A549 (cell line): ENCODE measurements at regions not wholly inside any gene's neighbourhood (a gene's known extent, or its start where the extent isn't known, plus 50 kb on each side); places are given as distances from the start of the nearest gene placed in this dataset.

Experiments
- CHD2 ChIP-seq: fragments of 150-350 bp; IDR thresholded peaks from 2 replicates; pipeline ENCODE4 v1.6.1; 2014; ENCODE audit warnings: low read length; ENCODE audit not compliant: partially characterized antibody
- HOXB5 ChIP-seq: fragments of 250-450 bp; sonication (Bioruptor Pico); IDR thresholded peaks from 2 replicates; pipeline ENCODE4 v1.5.0; 2020; ENCODE audit warnings: mild to moderate bottlenecking, moderate library complexity
- MAFK ChIP-seq: fragments of 450-650 bp; IDR thresholded peaks from 2 replicates; pipeline ENCODE4 v1.6.1; 2014; ENCODE audit not compliant: partially characterized antibody
- MYC ChIP-seq: IDR thresholded peaks from 2 replicates; pipeline ENCODE4 v1.6.1; 2012; ENCODE audit warnings: mild to moderate bottlenecking, inconsistent platforms, low read length, improper control_type of control experiment, borderline replicate concordance
- POLR2A ChIP-seq: IDR thresholded peaks from 2 replicates; pipeline ENCODE4 v1.6.1; 2012; ENCODE audit warnings: mild to moderate bottlenecking, low read length
- RARB ChIP-seq: fragments of 250-450 bp; sonication (Bioruptor Pico); IDR thresholded peaks from 2 replicates; pipeline ENCODE4 v1.8.0; 2021; ENCODE audit warnings: mild to moderate bottlenecking, moderate library complexity
- RCOR1 ChIP-seq: fragments of 150-350 bp; IDR thresholded peaks from 2 replicates; pipeline ENCODE4 v1.6.1; 2014; ENCODE audit warnings: antibody characterized with exemption, low read length, low read depth
- ZNF302 ChIP-seq: fragments of 250-450 bp; sonication (Bioruptor Pico); IDR thresholded peaks from 2 replicates; pipeline ENCODE4 v1.9.0; 2021; ENCODE audit warnings: inconsistent platforms, mild to moderate bottlenecking, moderate library complexity
- TF ChIP-seq, protein P1 (sequence below): fragments of >200 bp; sonication (Bioruptor Twin); formaldehyde crosslinking; IDR thresholded peaks from 3 replicates; pipeline ENCODE4 v1.5.1; 2016
- TF ChIP-seq, protein P2 (sequence below): fragments of 200-600 bp; sonication (generic); IDR thresholded peaks from 2 replicates; pipeline ENCODE4 v1.6.1; 2016; ENCODE audit warnings: antibody characterized with exemption, mild to moderate bottlenecking, moderate library complexity
- TF ChIP-seq, protein P3 (sequence below): fragments of 150-350 bp; IDR thresholded peaks from 2 replicates; pipeline ENCODE4 v1.6.1; 2014; ENCODE audit warnings: low read depth, mild to moderate bottlenecking, low read length

DNA sequence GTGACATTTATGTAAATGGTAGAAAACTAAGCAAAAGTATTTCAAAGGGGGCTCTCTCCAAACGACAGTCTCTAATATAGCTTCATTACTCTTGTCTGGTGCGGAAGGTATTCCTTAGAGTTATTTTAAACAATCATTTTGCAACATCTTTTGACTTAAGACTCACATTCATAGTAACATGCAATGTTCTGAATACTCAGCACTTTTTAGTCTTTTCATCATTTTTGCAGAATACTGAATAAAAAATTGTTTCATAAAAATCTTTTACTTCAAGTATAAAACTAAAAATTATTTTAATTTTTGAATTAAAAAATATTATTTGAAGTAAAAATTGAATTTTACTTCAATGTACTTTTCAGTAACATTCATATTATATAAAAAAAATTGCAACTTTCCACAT lies 321.1 kb downstream of the PLK2 start:
- TF ChIP-seq, protein P1, sequence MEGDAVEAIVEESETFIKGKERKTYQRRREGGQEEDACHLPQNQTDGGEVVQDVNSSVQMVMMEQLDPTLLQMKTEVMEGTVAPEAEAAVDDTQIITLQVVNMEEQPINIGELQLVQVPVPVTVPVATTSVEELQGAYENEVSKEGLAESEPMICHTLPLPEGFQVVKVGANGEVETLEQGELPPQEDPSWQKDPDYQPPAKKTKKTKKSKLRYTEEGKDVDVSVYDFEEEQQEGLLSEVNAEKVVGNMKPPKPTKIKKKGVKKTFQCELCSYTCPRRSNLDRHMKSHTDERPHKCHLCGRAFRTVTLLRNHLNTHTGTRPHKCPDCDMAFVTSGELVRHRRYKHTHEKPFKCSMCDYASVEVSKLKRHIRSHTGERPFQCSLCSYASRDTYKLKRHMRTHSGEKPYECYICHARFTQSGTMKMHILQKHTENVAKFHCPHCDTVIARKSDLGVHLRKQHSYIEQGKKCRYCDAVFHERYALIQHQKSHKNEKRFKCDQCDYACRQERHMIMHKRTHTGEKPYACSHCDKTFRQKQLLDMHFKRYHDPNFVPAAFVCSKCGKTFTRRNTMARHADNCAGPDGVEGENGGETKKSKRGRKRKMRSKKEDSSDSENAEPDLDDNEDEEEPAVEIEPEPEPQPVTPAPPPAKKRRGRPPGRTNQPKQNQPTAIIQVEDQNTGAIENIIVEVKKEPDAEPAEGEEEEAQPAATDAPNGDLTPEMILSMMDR = no peak
- no peak for TF ChIP-seq POLR2A
- no peak for TF ChIP-seq RARB (CRISPR knock-in tag)
- TF ChIP-seq, protein P2, sequence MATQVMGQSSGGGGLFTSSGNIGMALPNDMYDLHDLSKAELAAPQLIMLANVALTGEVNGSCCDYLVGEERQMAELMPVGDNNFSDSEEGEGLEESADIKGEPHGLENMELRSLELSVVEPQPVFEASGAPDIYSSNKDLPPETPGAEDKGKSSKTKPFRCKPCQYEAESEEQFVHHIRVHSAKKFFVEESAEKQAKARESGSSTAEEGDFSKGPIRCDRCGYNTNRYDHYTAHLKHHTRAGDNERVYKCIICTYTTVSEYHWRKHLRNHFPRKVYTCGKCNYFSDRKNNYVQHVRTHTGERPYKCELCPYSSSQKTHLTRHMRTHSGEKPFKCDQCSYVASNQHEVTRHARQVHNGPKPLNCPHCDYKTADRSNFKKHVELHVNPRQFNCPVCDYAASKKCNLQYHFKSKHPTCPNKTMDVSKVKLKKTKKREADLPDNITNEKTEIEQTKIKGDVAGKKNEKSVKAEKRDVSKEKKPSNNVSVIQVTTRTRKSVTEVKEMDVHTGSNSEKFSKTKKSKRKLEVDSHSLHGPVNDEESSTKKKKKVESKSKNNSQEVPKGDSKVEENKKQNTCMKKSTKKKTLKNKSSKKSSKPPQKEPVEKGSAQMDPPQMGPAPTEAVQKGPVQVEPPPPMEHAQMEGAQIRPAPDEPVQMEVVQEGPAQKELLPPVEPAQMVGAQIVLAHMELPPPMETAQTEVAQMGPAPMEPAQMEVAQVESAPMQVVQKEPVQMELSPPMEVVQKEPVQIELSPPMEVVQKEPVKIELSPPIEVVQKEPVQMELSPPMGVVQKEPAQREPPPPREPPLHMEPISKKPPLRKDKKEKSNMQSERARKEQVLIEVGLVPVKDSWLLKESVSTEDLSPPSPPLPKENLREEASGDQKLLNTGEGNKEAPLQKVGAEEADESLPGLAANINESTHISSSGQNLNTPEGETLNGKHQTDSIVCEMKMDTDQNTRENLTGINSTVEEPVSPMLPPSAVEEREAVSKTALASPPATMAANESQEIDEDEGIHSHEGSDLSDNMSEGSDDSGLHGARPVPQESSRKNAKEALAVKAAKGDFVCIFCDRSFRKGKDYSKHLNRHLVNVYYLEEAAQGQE = no peak
- TF ChIP-seq ZNF302 (CRISPR knock-in tag) = no peak
- TF ChIP-seq RCOR1 = no peak
- no peak for TF ChIP-seq CHD2
- TF ChIP-seq, protein P3, sequence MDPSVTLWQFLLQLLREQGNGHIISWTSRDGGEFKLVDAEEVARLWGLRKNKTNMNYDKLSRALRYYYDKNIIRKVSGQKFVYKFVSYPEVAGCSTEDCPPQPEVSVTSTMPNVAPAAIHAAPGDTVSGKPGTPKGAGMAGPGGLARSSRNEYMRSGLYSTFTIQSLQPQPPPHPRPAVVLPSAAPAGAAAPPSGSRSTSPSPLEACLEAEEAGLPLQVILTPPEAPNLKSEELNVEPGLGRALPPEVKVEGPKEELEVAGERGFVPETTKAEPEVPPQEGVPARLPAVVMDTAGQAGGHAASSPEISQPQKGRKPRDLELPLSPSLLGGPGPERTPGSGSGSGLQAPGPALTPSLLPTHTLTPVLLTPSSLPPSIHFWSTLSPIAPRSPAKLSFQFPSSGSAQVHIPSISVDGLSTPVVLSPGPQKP = no peak
- TF ChIP-seq MYC = no peak
- no peak for TF ChIP-seq HOXB5
- TF ChIP-seq MAFK = peak; percentile 42
